Astrocyte of the hippocampus (primary cell): ENCODE measurements at regions not wholly inside any gene's neighbourhood (a gene's known extent, or its start where the extent isn't known, plus 50 kb on each side); places are given as distances from the start of the nearest gene placed in this dataset.

Experiments used
- DNase-seq: peaks from one replicate; pipeline ENCODE4 v3.0.0; 2011; ENCODE audit warnings: low read depth, low spot score

DNA sequence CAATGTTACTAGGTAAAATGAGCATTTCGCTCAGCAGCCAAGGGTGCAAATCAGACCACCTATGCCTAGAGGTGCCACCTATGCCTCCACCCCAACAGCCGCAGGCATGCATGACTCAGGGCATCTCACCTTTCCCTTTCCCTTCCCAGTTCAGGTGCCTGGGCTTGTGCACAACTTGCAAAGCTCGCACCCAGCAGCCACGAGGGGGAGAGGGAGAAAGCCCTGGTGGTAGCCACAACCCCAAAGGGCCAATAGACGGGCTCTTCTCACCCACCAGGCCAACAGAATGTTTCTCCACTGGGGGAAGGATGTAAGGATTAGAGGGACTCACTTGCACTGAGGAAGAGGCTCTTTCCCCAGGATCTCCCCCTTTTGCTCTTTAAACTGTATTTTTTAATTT, 462.3 kb upstream of the PCDH15 start:
- no peak for DNase-seq

DNA sequence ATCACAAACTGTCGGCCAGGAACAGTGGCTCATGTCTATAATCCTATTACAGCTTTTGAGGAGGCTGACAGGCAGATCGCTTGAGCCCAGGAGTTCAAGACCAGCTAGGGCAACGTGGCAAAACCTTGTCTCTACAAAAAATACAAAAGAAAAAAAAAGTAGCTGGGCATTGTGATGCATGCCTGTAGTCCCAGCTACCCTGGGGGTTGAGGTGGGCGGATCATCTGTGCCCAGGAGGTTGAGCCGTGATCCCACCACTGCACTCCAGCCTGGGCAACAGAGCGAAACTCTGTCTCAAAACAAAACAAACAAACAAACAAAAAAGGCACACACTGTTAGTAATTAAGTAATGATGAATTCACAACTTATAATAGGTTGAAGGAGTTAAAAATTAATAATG, 441.5 kb upstream of the PCDH15 start:
- DNase-seq: no peak

DNA sequence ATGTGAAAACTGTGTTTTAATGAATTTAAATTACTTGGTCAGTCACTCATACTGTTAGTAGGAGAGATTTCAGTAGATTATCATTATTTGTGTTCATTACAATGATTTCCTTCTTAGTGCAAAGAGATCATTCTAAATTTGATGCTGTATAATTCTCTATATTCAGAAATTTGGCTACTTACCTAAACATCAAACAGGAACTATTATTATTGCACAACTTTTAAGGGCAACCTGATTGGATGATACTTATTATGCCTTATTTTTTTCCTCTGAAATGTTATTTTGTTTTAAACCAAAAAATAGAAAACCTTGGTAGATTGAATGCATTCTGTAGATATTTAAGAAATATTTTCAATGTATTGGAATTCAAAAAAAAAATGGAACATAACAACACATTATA, 436.4 kb upstream of the PCDH15 start:
- no peak for DNase-seq

DNA sequence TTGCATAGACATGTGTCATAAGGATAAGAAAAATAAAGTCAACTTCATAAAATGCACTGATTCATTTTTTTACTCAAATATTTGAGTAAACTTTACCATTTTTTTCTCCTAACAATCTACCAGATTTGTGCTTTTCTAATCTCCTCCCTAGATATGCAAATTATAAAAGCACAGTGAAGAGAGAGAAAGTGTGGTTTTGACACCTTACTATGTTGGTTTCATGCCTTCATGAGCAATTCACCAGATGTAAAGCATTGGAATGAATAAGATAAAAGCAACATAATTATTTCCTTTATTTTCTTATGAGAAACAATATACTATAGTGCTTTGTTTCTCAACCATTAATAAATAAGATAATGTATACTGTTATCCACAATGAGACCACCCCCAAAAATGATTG, 432.5 kb upstream of the PCDH15 start:
- no peak for DNase-seq

DNA sequence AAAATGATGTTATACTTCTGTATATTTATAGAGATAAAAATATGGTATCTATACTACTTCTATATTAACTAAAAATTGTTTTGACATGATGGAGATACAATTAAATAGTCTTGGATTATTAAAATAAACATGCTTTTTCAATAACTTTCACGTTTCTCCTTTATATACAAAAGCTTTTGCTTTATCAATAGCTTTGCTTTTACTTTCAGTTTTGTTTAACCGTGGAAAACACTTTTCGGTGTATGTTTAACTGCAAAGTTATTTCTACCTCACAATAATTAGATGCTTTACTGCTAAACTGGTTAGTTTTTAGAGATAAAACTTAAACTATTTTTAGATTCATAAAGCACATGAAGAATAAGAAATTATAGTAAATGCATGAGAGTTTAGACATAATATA, 432.1 kb upstream of the PCDH15 start:
- DNase-seq: no peak

DNA sequence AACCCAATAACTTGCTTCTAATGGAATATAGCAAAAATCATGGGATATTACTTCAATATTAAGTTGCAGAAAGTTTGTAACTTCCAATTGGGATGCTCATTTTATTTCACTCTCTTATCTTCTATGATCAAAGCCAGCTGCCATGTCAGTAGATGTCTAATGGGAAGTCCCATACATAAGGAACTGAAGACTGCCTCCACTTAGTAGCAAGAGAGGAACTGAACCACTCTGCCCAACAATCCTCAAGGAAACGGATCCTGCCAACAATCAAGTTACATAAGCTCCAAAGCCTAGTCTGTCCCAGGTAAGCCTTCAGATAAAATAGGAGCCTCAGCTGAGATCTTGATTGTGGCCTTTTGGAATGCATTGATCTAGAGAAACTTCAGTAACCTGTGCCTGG, 431.5 kb upstream of the PCDH15 start:
- no peak for DNase-seq

DNA sequence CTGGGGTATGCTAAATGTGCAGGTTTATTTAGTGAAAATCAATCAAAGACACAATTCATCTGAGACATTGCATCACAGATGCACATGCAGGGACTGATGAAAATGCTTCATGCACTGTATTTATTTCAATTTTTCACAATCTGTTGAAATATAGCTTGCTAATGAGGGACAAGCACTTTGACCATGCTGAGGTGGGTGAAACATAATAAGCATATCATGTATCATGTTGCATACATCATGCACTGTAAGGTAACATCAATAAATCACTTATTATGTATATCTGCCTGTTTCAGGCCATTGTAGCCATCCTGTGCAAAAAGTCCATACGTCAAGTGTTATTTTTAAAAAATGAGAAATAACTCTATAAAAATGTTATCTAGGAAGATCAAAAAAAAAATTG, 426.9 kb upstream of the PCDH15 start:
- DNase-seq: no peak

DNA sequence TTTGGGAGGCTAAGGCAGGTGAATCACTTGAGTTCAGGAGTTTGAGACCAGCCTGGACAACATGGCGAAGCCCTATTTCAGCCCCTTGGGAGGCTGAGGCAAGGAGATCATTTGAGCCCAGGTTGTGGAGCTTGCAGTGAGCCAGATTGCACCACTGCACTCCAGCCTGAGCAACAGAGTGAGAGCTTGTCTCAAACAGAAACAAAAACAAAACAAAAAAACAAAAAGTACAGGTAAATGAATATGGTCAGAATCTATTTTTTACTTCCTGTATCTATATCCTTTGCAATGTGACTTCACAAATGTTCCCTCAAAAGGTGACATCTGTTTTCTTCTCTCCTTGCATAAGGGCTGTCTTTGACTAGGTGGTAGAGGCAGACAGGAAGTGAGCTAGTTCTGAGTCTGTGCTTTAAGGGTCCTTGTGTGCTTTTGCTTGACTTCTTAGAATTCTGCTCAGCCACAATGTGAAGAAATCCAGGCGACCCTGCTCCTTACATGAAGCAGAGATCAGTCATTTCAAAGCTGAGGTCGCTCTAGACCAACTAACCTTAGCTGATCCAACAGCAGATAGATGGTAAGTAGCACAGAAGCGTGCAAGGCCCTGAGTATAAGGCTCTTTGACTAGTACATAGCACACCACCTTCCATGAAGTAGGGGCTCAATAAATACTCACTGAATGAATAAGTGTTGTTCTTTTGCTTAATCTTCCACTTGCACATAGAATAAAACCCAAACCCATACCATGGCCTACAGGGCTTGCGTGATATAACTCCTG, 423.2 kb upstream of the PCDH15 start:
- DNase-seq: no peak

DNA sequence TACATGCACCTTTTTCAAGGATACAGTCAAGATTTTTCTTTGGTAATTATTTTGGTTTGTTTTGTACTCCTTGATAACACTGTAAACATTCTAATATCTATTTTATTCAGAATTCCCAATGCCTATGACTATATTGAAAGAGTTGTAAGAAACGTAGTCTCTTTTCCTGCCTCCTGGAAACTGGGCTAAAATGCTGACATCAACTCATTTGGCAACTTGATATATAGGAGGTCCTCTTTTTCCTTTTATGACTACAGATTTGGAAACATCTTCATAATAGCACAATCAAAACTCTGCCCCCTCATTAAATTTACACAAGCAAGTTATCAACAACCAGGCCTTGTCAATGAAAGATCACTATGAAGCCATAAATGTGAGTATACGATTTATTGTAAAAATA, 422.3 kb upstream of the PCDH15 start:
- no peak for DNase-seq

DNA sequence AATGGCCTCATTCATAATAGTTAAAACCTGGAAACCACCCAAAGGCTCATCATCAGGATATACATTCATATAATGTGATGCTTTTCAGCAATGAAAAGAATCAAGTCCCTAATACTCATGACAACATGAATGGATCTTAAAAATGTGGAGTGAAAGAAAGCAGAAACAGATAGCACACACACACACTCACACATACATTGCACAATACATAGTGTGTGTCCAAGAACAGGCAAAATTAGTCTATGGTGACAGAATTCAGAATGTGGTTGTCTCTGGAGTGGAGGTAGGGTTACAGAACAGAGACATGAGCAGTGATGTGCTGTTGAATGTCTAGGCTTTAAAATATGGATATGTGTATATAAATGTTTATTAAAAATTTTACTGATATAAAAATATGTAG, 419.9 kb upstream of the PCDH15 start:
- DNase-seq: no peak

DNA sequence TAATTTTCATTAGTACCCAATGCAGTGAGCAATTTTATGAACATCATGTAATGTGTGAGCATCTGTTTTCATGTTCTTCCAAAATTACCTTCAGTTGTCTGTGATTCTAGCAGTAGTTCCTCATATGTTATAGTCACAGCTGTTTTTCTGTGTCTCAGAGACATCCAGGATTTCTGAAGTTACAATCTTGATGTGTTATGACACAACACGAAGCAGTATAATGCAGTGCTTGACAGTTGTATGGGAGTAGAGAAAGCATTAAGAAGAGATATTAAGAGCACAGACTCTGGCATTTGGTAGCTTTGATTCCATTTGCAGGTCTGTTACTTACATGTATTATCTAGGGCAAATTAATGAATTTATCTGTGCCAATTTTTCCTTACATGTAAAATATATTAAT, 414.7 kb upstream of the PCDH15 start:
- DNase-seq: no peak

DNA sequence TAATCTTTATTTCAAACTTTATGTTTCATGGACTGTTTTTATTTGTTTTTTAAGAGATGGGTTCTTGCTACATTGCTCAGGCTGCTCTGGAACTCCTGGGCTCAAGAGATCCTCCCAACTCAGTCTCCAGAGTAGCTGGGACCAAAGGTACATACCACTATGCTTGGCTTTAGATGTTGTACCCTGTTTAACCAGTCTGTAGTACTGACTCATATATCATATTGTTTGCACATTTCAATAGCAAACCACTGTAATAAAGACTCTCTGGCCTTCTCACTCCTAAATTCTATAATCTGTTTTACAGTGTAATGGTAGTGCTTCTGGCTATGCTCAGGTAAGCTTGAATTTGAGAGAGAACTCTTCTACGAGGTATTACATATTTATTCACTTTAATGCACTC, 413.6 kb upstream of the PCDH15 start:
- DNase-seq: no peak

DNA sequence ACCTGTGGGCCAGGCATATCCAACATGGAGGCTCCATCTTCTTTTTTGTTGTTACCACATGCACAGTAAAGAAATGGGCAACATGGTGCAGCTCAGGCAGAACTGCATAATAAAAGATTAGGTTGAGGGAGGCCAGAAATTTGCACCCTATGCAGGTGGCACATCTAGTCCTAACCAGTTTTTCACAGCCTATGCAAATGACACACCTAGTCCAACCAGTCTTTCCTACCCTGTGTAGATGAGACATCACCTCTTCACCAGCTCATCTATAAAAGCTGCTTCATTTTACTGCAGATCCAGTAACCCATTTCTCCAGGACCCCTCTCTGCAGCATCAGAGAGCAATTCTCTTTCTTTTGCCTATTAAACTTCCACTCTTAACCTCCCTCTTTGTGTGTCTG, 411.0 kb upstream of the PCDH15 start:
- no peak for DNase-seq

DNA sequence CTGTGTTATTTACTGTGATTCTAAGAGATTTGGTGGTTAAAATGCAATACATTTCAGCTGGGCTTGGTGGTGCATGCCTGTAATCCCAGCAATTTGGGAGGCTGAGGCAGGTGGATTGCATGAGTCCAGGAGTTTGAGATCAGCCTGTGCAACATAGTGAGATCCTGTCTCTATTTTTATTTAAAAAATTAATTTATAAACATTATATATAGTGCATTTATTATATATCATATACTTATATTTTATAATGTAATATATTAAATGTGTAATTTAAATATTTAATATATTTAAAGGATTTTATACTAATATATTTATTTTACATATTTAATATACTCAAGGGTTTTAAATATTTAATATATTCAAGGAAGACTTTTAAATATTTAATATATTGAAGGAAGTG, 402.8 kb upstream of the PCDH15 start:
- no peak for DNase-seq

DNA sequence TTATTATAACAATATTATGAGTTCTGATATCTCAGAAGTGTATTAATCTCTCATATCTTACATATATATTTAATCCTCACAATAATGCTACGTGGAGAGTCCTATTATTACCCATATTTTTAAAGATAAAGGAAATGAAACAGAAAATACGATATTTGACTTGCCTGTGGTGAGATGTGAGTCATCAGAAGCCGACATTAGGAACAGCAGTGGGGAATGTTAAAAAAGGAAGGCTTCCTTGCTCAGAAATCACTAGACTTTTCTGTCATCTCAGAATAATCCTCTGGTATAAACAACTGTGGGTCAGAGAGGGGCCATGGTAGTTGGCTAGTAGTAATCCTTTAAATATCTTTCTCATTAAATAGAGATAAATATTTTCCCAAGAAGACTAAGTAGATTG, 402.3 kb upstream of the PCDH15 start:
- peak; percentile 18 for DNase-seq

DNA sequence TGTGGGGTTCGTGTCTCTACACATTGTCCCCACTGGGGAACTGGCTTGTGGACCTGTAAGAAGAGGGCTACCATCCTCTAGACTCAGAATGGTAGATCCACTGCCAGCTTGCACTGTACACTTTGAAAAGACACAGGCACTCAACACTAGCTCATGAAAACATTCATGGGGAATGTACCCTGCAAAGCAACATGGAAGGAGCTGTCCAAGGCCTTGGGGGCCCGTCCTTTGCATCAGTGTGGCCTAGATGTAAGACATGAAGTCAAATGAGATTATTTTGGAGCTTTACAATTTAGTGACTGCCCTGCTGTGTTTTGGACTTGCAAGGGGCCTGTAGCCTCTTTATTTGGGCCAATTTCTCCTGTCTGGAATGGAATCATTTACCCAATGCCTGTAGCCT, 399.0 kb upstream of the PCDH15 start:
- peak; percentile 11 for DNase-seq

DNA sequence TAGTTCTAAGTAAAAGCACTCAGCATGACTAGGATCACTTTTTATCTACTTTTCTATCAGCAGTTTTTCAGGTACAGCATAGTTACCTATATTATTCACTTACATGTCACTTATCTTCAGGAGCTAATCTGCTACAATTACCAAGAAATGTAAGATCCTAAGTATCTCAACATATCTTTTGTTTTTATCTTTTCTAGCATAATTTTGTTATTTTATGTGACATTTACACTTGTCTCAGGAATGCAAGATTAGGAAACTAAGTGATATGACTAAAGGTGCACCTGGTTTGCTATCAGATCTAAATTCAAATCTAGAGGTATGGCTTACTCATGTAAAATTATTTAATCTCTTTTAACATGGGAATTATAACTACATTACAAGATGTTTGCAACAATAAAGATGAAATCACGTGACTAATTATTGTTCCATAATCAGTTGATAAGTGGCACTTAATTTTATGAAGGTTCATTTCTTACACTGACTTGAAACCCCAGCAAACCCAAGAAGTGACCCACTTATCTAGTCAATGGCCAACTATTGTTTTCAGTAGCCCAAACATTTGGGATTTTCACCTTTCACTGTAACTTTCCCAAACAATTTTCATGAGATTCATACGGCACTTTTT, 390.3 kb upstream of the PCDH15 start:
- no peak for DNase-seq

DNA sequence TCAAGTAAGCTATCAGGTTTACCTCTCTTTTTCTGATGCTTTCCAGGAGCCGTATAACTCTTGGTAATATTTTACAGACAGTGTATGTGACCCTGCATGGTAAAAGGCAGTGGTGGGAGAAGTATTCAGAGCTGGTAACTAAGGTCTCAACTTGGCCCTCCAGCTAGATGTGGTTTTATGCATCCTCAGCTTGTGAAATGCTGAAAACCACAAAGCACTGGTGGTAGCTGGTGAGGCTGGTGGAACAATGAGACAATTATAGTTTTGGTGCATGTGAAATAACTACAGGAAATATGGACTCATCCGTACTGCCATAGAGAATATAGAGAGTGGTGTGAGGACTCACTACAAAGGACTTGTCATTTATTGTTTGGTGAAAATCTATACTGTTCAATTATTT, 383.0 kb upstream of the PCDH15 start:
- peak; percentile 67 for DNase-seq

DNA sequence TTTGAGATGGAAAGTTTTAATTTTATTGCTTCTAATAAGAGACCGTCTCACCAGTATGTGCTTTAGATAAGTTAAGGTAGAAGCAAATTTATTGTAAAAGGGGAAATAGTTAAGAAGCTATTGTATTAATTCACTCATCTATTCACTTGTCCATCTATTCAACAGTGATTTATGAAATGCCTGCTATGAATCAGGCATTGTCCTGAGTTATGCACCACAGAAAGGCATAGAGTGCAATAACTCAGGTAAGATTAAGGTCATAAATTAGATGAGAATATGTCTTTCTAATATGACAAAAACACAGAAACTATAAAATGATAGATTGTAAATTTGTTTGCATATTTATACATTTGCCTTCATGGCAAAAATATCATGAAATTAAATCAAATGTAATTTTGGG, 379.3 kb upstream of the PCDH15 start:
- no peak for DNase-seq

DNA sequence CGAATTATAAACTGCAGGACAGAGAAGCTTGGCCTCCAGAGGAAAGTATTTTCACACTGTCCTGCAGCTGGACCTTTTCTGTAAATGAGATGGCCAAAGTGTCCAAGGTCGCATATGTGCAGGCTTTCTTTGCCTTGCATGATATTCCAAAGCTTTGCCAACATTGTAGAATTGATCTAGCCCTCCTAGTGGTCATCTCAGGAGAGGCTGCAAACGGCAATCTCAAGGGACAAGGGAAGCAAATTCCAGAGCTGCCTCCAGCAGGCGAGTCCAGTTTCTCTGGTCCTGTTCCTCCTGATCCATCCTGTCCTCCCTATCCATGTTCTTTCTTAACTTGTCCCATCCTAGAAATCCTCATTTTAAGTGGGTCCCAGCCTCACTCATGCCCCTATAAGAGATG, 373.4 kb upstream of the PCDH15 start:
- DNase-seq: no peak

DNA sequence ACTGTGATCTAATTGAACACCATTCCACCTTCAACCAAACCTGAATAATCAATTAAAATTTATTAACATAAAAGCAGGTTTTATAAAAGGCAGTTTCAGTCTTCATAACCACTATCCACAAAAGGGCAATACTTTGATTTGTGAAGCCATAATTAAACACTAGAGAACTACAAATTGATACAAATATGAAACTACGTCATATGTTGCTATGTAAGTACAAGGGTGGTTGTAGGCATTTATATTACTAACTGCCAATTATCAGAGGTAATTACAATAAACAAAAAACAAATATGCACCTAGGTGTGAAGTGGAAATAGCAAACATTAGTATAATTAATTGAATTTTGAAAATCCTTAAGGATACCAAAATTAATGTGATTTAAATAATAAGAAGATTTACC, 368.5 kb upstream of the PCDH15 start:
- DNase-seq: no peak

DNA sequence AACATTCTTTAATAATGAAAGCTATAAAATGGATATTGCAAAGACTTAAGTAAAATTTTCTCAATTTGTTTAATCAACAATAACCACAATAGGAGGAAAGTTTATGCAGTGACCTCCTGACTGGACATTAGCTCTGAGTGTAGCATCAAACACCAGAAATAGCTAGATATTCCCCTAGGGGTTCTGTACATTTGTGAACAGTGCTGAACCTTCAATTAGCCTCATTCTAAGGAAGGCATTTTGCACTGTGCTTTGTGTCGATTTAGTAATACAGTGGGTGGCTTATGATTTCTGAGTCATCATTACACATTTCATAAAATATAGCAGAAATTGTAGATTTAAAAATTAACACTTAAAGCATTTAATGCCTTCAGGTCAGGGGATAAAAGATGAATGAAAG, 367.3 kb upstream of the PCDH15 start:
- DNase-seq: no peak

DNA sequence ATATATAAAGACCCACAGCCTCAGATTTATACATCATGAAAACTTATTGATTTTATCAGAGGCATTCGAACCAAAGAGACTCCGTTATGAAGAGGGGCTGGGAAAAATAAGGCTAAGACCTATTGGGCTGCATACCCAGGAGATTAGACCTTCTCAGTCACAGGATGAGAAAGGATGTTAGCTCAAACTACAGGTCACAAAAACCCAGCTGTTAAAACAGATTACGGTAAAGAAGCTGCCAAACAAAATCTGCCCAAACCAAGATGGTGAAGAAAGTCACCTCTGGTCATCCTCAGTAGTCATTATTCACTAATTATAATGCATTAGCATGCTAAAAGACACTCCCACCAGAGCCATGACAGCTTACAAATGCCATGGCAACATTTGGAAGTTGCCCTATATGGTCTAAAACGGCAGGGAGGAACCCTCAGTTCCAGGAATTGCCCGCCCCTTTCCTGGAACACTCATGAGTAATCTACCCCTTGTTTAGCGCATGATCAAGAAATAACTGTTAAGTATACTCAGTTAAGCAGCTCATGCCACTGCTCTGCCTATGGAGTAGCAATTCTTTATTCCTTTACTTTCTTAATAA, 362.5 kb upstream of the PCDH15 start:
- no peak for DNase-seq
